Pancreas (tissue), 10 donors: ENCODE measurements at regions not wholly inside any gene's neighbourhood (a gene's known extent, or its start where the extent isn't known, plus 50 kb on each side); places are given as distances from the start of the nearest gene placed in this dataset.
A peak's percentile ranks its signal among the peaks of the same experiment; 100 is the strongest.

Source experiments
- ATAC-seq, 4 donors: fragments of 200-7000 bp; cut with Tn5 transposase; one replicate each; pipeline versions ENCODE4 v1.8.0 to v1.9.1; 2020; ENCODE audit warnings: mild to moderate bottlenecking in 4 of 4, moderate library complexity in 4 of 4
- DNase-seq, 6 donors: peaks; one replicate each; pipeline ENCODE4 v3.0.0-alpha.2; 2020
- FAIRE-seq: peaks from 2 replicates; lab custom pipeline; 2012; peaks lifted over from hg19 to GRCh38; lab: Jason Lieb, UNC
- H3K27ac ChIP-seq, 4 donors: fragments of 200-600 bp; sonication (generic); 1 replicate in 3 of 4; 2 replicates in 1 of 4; pipeline versions ENCODE4 v1.5.0 to v1.8.0; 2020
- H3K27me3 ChIP-seq, 4 donors: fragments of 200-600 bp; one replicate each; pipeline ENCODE4 v1.8.0; 2021
- H3K36me3 ChIP-seq, 3 donors: fragments of 200-600 bp; sonication (generic) in 1 of 3; one replicate each; pipeline versions ENCODE4 v1.5.0 to v1.8.0; 2020 to 2021
- H3K4me1 ChIP-seq, 3 donors: fragments of 200-600 bp; one replicate each; pipeline ENCODE4 v1.8.0; 2021
- H3K4me3 ChIP-seq, 4 donors: fragments of 200-600 bp; sonication (generic) in 2 of 4; one replicate each; pipeline versions ENCODE4 v1.5.0 to v1.8.0; 2020 to 2021
- H3K9me3 ChIP-seq, 4 donors: fragments of 200-600 bp; one replicate each; pipeline ENCODE4 v1.8.0; 2021
- CTCF ChIP-seq, 4 donors: fragments of 200-600 bp; sonication (generic) in 3 of 4; IDR thresholded peaks; one replicate each; pipeline versions ENCODE4 v1.5.0 to v1.8.0; 2021; ENCODE audit warnings: antibody characterized with exemption in 4 of 4
- WGBS, 2 donors: extraction: QIAGEN DNeasy Blood & Tissue Kit; methylation state at CpG; one replicate each; pipeline ENCODE4 v1.1.7; 2013; 5-methylcytosine and 5-hydroxymethylcytosine counted together
- intact Hi-C, 3 donors: fragments of 100-400 bp; cut with DNase I; formaldehyde crosslinking; loops; one replicate each; pipeline versions ENCODE4 v1.11.1 to v1.14.2; 2022
- donor health status: healthy with polysubstance abuse.
- donor health status: DM: no; HTN: no; CAD: no; lungs with moderate emphysema.
- donor health status: DM: no; HTN: no; CAD: no.
- donor health status: control.
- donor health status: control.
- donor health status: Bipolar disorder and iron deficiency.
- donor health status: DM: yes; HTN: yes; CAD: no.
- donor health status: DM: no; HTN: no; CAD: no.
- donor health status: DM: no; HTN: no; CAD: no.
- donor health status: DM: yes; HTN: yes; CAD: no.

- intact Hi-C loops = no loop called here
- Histone ChIP-seq H3K9me3 (no peaks in the 10 kb centered on the region), H3K4me3 (no peak overlapping the region), H3K4me1 (no peaks in the 10 kb centered on the region), H3K27me3 (no peaks in the 10 kb centered on the region), H3K27ac (no peak overlapping the region), H3K36me3 (no peaks in the 10 kb centered on the region)
- DNase-seq (no peak), ATAC-seq (no peak), FAIRE-seq (no peak)
- WGBS, 2 donors = 73 to 79% methylated on average over 2 of the region's 2 CpGs
- no peak for TF ChIP-seq CTCF (IDR thresholded peaks at IDR 0.05)
Measured at GRCh38 chr12:87155621-87156020, 873.6 kb downstream of the C12orf50 start.

GRCh38 chr12:87152841-87153528, 876.2 kb downstream of the C12orf50 start:
- H3K27me3 ChIP-seq = no peaks in the 10 kb centered on the region
- no peaks in the 10 kb centered on the region for H3K9me3 ChIP-seq
- no peak for DNase-seq
- FAIRE-seq = no peak
- 41 to 62% methylated on average over 1 of the region's 1 CpG for WGBS, 2 donors
- H3K4me3 ChIP-seq = no peak overlapping the region
- H3K36me3 ChIP-seq = no peaks in the 10 kb centered on the region
- intact Hi-C loops = no loop called here
- H3K27ac ChIP-seq = no peak overlapping the region
- TF ChIP-seq CTCF (IDR thresholded peaks at IDR 0.05) = no peak
- no peak for ATAC-seq
- no peaks in the 10 kb centered on the region for H3K4me1 ChIP-seq

- Histone ChIP-seq H3K4me1 (no peaks in the 10 kb centered on the region), H3K4me3 (no peak overlapping the region), H3K27ac (no peak overlapping the region), H3K27me3 (no peaks in the 10 kb centered on the region), H3K9me3 (no peaks in the 10 kb centered on the region), H3K36me3 (no peaks in the 10 kb centered on the region)
- no peak for FAIRE-seq
- TF ChIP-seq CTCF (IDR thresholded peaks at IDR 0.05) = no peak
- intact Hi-C loops = no loop called here
- no peak for DNase-seq
- ATAC-seq = no peak
- WGBS, 2 donors = 82 to 84% methylated on average over 2 of the region's 2 CpGs
Measured at GRCh38 chr12:87152075-87152474, 877.1 kb downstream of the C12orf50 start.

GRCh38 chr12:87150969-87151662, 878.1 kb downstream of the C12orf50 start:
- H3K27ac ChIP-seq = no peak overlapping the region
- DNase-seq = peak in 1 of 6 donors; percentile 3
- no peak for FAIRE-seq
- H3K4me3 ChIP-seq = no peak overlapping the region
- ATAC-seq = no peak
- H3K36me3 ChIP-seq = no peaks in the 10 kb centered on the region
- TF ChIP-seq CTCF (IDR thresholded peaks at IDR 0.05) = no peak
- WGBS, 2 donors = 67 to 81% methylated on average over 2 of the region's 2 CpGs
- intact Hi-C loops = no loop called here
- no peaks in the 10 kb centered on the region for H3K27me3 ChIP-seq
- no peaks in the 10 kb centered on the region for H3K9me3 ChIP-seq
- H3K4me1 ChIP-seq = no peaks in the 10 kb centered on the region

- FAIRE-seq = no peak
- DNase-seq = no peak
- Histone ChIP-seq H3K9me3 (no peaks in the 10 kb centered on the region), H3K4me1 (no peaks in the 10 kb centered on the region), H3K27me3 (no peaks in the 10 kb centered on the region), H3K36me3 (no peaks in the 10 kb centered on the region), H3K27ac (no peak overlapping the region), H3K4me3 (no peak overlapping the region)
- ATAC-seq = no peak
- no peak for TF ChIP-seq CTCF (IDR thresholded peaks at IDR 0.05)
- intact Hi-C loops = no loop called here
Measured at GRCh38 chr12:87142342-87142741, 886.2 kb upstream of the MGAT4C start.
